ENCODE measurements at regions not wholly inside any gene's neighbourhood (a gene's known extent, or its start where the extent isn't known, plus 50 kb on each side); places are given as distances from the start of the nearest gene placed in this dataset.

- TF ChIP-seq, protein P1, sequence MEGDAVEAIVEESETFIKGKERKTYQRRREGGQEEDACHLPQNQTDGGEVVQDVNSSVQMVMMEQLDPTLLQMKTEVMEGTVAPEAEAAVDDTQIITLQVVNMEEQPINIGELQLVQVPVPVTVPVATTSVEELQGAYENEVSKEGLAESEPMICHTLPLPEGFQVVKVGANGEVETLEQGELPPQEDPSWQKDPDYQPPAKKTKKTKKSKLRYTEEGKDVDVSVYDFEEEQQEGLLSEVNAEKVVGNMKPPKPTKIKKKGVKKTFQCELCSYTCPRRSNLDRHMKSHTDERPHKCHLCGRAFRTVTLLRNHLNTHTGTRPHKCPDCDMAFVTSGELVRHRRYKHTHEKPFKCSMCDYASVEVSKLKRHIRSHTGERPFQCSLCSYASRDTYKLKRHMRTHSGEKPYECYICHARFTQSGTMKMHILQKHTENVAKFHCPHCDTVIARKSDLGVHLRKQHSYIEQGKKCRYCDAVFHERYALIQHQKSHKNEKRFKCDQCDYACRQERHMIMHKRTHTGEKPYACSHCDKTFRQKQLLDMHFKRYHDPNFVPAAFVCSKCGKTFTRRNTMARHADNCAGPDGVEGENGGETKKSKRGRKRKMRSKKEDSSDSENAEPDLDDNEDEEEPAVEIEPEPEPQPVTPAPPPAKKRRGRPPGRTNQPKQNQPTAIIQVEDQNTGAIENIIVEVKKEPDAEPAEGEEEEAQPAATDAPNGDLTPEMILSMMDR (conservative IDR thresholded peaks at IDR 0.05), result no peak
- no peak for TF ChIP-seq ZFX (IDR thresholded peaks at IDR 0.05)
Measured at GRCh38 chr6:134740027-134740373, 209.9 kb downstream of the ALDH8A1 start.
